GM23338 (cell line): ENCODE measurements at regions not wholly inside any gene's neighbourhood (a gene's known extent, or its start where the extent isn't known, plus 50 kb on each side); places are given as distances from the start of the nearest gene placed in this dataset.

Experiments used
- ATAC-seq: fragments of 200-7000 bp; cut with Tn5 transposase; 3 replicates; pipeline ENCODE4 v1.9.1; 2020
- DNase-seq: peaks from one replicate; pipeline ENCODE4 v3.0.0-alpha.2; 2015; ENCODE audit warnings: low spot score
- H2AFZ ChIP-seq: fragments of 200-600 bp; sonication (generic); 2 replicates; pipeline ENCODE4 v1.8.0; 2016; ENCODE audit warnings: antibody characterized with exemption, mild to moderate bottlenecking, moderate library complexity
- H3F3A ChIP-seq: fragments of 200-600 bp; sonication (generic); replicated peaks from 2 replicates; pipeline ENCODE4 v1.8.0; 2017; ENCODE audit warnings: antibody characterized with exemption, mixed run types, low read depth
- H3K27ac ChIP-seq: fragments of 200-600 bp; sonication (generic); 2 replicates; pipeline ENCODE4 v1.6.1; 2016; ENCODE audit warnings: low read depth
- H3K27me3 ChIP-seq: fragments of 200-600 bp; sonication (generic); 2 replicates; pipeline ENCODE4 v1.8.0; 2016; ENCODE audit warnings: mild to moderate bottlenecking, mixed run types, moderate library complexity; ENCODE audit not compliant: insufficient read depth
- H3K36me3 ChIP-seq: fragments of 200-600 bp; sonication (generic); 2 replicates; pipeline ENCODE4 v1.8.0; 2016; ENCODE audit warnings: mild to moderate bottlenecking; ENCODE audit not compliant: insufficient read depth
- H3K4me1 ChIP-seq: fragments of 200-600 bp; sonication (generic); 2 replicates; pipeline ENCODE4 v1.8.0; 2016; ENCODE audit warnings: mild to moderate bottlenecking, moderate library complexity; ENCODE audit not compliant: insufficient read depth
- H3K4me2 ChIP-seq: fragments of 200-600 bp; sonication (generic); 2 replicates; pipeline ENCODE4 v1.7.1; 2017; ENCODE audit warnings: mixed run types
- H3K4me3 ChIP-seq: fragments of 200-600 bp; sonication (generic); 2 replicates; pipeline ENCODE4 v1.6.1; 2016; ENCODE audit warnings: mixed run types
- H3K79me2 ChIP-seq: fragments of 200-600 bp; sonication (generic); replicated peaks from 2 replicates; pipeline ENCODE4 v1.8.0; 2017; ENCODE audit warnings: mild to moderate bottlenecking; ENCODE audit not compliant: insufficient read depth
- H3K9me2 ChIP-seq: fragments of 200-600 bp; sonication (generic); 2 replicates; pipeline ENCODE4 v1.8.0; 2017; ENCODE audit not compliant: insufficient read depth
- H4K20me1 ChIP-seq: fragments of 200-600 bp; sonication (generic); replicated peaks from 2 replicates; pipeline ENCODE4 v1.8.0; 2017; ENCODE audit warnings: mild to moderate bottlenecking; ENCODE audit not compliant: insufficient read depth
- H3K27ac Mint-ChIP-seq: 2 replicates; pipeline ENCODE4 v1.8.0; 2020; ENCODE audit warnings: inconsistent platforms, mild to moderate bottlenecking, moderate library complexity, mixed read lengths
- H3K27me3 Mint-ChIP-seq: 3 replicates; pipeline ENCODE4 v1.8.0; 2022; ENCODE audit warnings: low read depth, mild to moderate bottlenecking, moderate library complexity, mixed read lengths, inconsistent platforms; ENCODE audit not compliant: insufficient read depth, poor library complexity
- H3K36me3 Mint-ChIP-seq: 3 replicates; pipeline ENCODE4 v1.8.0; 2021; ENCODE audit warnings: low read depth, mild to moderate bottlenecking, inconsistent platforms, moderate library complexity, mixed read lengths
- H3K4me1 Mint-ChIP-seq: 3 replicates; pipeline ENCODE4 v1.8.0; 2020; ENCODE audit warnings: mild to moderate bottlenecking, inconsistent platforms, mixed read lengths
- H3K4me3 Mint-ChIP-seq: 3 replicates; pipeline ENCODE4 v1.8.0; 2021; ENCODE audit warnings: moderate library complexity, mild to moderate bottlenecking, inconsistent platforms, mixed read lengths
- H3K9me3 Mint-ChIP-seq: 3 replicates; pipeline ENCODE4 v1.8.0; 2020; ENCODE audit warnings: moderate library complexity, mild to moderate bottlenecking, inconsistent platforms, mixed read lengths
- CREB1 ChIP-seq: fragments of 250-450 bp; sonication (Bioruptor Pico); IDR thresholded peaks from 2 replicates; pipeline ENCODE4 v1.5.0; 2020; ENCODE audit warnings: low read depth, mild to moderate bottlenecking, moderate library complexity
- EZH2 ChIP-seq: fragments of 200-600 bp; sonication (generic); IDR thresholded peaks from one replicate; pipeline ENCODE4 v1.8.0; 2017; ENCODE audit warnings: antibody characterized with exemption, mild to moderate bottlenecking, low read depth; ENCODE audit not compliant: unreplicated experiment
- EZH2phosphoT487 ChIP-seq: fragments of 200-600 bp; sonication (generic); IDR thresholded peaks from one replicate; pipeline ENCODE4 v1.8.1; 2018; ENCODE audit warnings: antibody characterized with exemption; ENCODE audit not compliant: unreplicated experiment
- JUNB ChIP-seq: IDR thresholded peaks from one replicate; pipeline ENCODE4 v1.6.1; 2016; ENCODE audit warnings: antibody characterized with exemption; ENCODE audit not compliant: unreplicated experiment
- NANOG ChIP-seq: IDR thresholded peaks from 2 replicates; pipeline ENCODE4 v1.6.1; 2016; ENCODE audit warnings: antibody characterized with exemption, borderline replicate concordance
- POLR2AphosphoS5 ChIP-seq: IDR thresholded peaks from 2 replicates; pipeline ENCODE4 v1.6.1; 2016; ENCODE audit warnings: antibody characterized with exemption, low read depth
- STAT1 ChIP-seq: IDR thresholded peaks from one replicate; pipeline ENCODE4 v1.6.1; 2016; ENCODE audit warnings: antibody characterized with exemption; ENCODE audit not compliant: unreplicated experiment
- TF ChIP-seq, protein P1 (sequence below): IDR thresholded peaks from one replicate; pipeline ENCODE4 v1.6.1; 2018; ENCODE audit warnings: antibody characterized with exemption; ENCODE audit not compliant: unreplicated experiment
- TF ChIP-seq, protein P2 (sequence below), 2 experiments: fragments of 200-600 bp in 1 of 2; sonication (generic) in 1 of 2; conservative IDR thresholded peaks; 2 replicates each; pipeline versions ENCODE4 v1.5.1 to v1.6.1; 2016 to 2017; ENCODE audit warnings: antibody characterized with exemption in 2 of 2, low read depth in 2 of 2, mild to moderate bottlenecking in 2 of 2, moderate library complexity in 1 of 2
- TF ChIP-seq, protein P3 (sequence below): IDR thresholded peaks from 2 replicates; pipeline ENCODE4 v1.6.1; 2016; ENCODE audit warnings: antibody characterized with exemption
- TF ChIP-seq, protein P4 (sequence below): fragments of 250-450 bp; sonication (Bioruptor Pico); IDR thresholded peaks from 2 replicates; pipeline ENCODE4 v1.5.0; 2020; ENCODE audit warnings: mild to moderate bottlenecking, moderate library complexity

DNA sequence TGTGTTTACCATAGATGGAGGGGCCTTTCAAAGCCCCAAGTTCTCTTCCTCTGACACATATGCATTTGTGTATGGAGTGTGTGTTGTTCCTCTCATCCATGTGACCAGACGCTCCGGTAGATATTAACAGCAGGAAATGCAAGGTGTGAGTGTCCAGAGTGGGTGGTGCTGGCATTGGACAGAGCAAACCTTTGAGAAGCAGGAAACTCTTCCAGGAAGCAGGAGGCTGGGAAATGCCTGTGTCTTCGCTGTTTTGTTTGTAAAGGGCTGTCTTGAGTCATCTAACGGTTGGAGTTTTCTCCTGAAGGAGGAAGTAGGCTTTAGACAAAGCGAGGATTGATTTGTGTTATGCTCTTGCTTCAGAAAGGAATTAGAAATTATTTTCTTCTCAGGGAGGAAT is 370.9 kb downstream of the PLK2 start (continued):
- TF ChIP-seq, protein P1, sequence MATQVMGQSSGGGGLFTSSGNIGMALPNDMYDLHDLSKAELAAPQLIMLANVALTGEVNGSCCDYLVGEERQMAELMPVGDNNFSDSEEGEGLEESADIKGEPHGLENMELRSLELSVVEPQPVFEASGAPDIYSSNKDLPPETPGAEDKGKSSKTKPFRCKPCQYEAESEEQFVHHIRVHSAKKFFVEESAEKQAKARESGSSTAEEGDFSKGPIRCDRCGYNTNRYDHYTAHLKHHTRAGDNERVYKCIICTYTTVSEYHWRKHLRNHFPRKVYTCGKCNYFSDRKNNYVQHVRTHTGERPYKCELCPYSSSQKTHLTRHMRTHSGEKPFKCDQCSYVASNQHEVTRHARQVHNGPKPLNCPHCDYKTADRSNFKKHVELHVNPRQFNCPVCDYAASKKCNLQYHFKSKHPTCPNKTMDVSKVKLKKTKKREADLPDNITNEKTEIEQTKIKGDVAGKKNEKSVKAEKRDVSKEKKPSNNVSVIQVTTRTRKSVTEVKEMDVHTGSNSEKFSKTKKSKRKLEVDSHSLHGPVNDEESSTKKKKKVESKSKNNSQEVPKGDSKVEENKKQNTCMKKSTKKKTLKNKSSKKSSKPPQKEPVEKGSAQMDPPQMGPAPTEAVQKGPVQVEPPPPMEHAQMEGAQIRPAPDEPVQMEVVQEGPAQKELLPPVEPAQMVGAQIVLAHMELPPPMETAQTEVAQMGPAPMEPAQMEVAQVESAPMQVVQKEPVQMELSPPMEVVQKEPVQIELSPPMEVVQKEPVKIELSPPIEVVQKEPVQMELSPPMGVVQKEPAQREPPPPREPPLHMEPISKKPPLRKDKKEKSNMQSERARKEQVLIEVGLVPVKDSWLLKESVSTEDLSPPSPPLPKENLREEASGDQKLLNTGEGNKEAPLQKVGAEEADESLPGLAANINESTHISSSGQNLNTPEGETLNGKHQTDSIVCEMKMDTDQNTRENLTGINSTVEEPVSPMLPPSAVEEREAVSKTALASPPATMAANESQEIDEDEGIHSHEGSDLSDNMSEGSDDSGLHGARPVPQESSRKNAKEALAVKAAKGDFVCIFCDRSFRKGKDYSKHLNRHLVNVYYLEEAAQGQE, result no peak
- TF ChIP-seq NANOG, result no peak

DNA sequence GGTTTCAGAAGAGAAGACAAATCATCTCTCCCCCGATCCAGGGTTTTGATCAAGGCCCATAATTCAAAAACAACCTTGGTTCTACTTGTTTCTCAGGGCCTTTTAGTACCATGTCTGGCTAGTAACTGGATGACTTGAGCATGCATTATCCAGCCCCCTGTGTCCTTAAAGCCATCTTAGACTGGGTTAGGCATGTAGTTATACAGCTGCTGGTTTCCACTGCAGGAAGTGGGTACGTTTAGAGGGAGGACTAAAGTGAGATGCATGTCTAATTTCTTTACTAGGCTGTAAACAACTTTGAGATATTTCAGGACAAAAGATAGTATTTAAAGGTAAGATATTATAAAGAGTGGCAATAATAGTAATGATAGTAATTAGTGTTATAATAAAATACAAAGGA is 372.0 kb downstream of the PLK2 start:
- Histone ChIP-seq H2AFZ (no peak overlapping the region), H3K27me3 (no peaks in the 10 kb centered on the region), H3K4me1 (no peaks in the 10 kb centered on the region), H3K4me2 (no peak overlapping the region), H3K79me2 (no peaks in the 10 kb centered on the region), H3K4me3 (no peak overlapping the region), H3K9me2 (peaks cover 7% of the 10 kb centered on the region; the same call in 1 of the 2 replicates), H3F3A (no peaks in the 10 kb centered on the region), H3K27ac (no peak overlapping the region), H3K36me3 (no peaks in the 10 kb centered on the region), H4K20me1 (no peaks in the 10 kb centered on the region)
- ATAC-seq (no peak), DNase-seq (no peak)
- H3K27ac Mint-ChIP-seq, result no peak overlapping the region
- no peaks in the 10 kb centered on the region for H3K9me3 Mint-ChIP-seq
- H3K4me1 Mint-ChIP-seq, result peaks cover 4% of the 10 kb centered on the region; the same call in 1 of the 3 replicates
- H3K36me3 Mint-ChIP-seq, result no peaks in the 10 kb centered on the region
- H3K27me3 Mint-ChIP-seq, result no peaks in the 10 kb centered on the region
- no peak overlapping the region for H3K4me3 Mint-ChIP-seq
- no peak for TF ChIP-seq EZH2phosphoT487
- TF ChIP-seq EZH2, result no peak
- TF ChIP-seq, protein P2, sequence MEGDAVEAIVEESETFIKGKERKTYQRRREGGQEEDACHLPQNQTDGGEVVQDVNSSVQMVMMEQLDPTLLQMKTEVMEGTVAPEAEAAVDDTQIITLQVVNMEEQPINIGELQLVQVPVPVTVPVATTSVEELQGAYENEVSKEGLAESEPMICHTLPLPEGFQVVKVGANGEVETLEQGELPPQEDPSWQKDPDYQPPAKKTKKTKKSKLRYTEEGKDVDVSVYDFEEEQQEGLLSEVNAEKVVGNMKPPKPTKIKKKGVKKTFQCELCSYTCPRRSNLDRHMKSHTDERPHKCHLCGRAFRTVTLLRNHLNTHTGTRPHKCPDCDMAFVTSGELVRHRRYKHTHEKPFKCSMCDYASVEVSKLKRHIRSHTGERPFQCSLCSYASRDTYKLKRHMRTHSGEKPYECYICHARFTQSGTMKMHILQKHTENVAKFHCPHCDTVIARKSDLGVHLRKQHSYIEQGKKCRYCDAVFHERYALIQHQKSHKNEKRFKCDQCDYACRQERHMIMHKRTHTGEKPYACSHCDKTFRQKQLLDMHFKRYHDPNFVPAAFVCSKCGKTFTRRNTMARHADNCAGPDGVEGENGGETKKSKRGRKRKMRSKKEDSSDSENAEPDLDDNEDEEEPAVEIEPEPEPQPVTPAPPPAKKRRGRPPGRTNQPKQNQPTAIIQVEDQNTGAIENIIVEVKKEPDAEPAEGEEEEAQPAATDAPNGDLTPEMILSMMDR (conservative IDR thresholded peaks at IDR 0.05; ENCODE audit: low read depth in 2 of 2), result no peak
- TF ChIP-seq, protein P3, sequence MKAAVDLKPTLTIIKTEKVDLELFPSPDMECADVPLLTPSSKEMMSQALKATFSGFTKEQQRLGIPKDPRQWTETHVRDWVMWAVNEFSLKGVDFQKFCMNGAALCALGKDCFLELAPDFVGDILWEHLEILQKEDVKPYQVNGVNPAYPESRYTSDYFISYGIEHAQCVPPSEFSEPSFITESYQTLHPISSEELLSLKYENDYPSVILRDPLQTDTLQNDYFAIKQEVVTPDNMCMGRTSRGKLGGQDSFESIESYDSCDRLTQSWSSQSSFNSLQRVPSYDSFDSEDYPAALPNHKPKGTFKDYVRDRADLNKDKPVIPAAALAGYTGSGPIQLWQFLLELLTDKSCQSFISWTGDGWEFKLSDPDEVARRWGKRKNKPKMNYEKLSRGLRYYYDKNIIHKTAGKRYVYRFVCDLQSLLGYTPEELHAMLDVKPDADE, result no peak
- no peak for TF ChIP-seq CREB1 (CRISPR knock-in tag)
- TF ChIP-seq JUNB, result no peak
- no peak for TF ChIP-seq NANOG
- TF ChIP-seq STAT1, result no peak
- TF ChIP-seq, protein P4, sequence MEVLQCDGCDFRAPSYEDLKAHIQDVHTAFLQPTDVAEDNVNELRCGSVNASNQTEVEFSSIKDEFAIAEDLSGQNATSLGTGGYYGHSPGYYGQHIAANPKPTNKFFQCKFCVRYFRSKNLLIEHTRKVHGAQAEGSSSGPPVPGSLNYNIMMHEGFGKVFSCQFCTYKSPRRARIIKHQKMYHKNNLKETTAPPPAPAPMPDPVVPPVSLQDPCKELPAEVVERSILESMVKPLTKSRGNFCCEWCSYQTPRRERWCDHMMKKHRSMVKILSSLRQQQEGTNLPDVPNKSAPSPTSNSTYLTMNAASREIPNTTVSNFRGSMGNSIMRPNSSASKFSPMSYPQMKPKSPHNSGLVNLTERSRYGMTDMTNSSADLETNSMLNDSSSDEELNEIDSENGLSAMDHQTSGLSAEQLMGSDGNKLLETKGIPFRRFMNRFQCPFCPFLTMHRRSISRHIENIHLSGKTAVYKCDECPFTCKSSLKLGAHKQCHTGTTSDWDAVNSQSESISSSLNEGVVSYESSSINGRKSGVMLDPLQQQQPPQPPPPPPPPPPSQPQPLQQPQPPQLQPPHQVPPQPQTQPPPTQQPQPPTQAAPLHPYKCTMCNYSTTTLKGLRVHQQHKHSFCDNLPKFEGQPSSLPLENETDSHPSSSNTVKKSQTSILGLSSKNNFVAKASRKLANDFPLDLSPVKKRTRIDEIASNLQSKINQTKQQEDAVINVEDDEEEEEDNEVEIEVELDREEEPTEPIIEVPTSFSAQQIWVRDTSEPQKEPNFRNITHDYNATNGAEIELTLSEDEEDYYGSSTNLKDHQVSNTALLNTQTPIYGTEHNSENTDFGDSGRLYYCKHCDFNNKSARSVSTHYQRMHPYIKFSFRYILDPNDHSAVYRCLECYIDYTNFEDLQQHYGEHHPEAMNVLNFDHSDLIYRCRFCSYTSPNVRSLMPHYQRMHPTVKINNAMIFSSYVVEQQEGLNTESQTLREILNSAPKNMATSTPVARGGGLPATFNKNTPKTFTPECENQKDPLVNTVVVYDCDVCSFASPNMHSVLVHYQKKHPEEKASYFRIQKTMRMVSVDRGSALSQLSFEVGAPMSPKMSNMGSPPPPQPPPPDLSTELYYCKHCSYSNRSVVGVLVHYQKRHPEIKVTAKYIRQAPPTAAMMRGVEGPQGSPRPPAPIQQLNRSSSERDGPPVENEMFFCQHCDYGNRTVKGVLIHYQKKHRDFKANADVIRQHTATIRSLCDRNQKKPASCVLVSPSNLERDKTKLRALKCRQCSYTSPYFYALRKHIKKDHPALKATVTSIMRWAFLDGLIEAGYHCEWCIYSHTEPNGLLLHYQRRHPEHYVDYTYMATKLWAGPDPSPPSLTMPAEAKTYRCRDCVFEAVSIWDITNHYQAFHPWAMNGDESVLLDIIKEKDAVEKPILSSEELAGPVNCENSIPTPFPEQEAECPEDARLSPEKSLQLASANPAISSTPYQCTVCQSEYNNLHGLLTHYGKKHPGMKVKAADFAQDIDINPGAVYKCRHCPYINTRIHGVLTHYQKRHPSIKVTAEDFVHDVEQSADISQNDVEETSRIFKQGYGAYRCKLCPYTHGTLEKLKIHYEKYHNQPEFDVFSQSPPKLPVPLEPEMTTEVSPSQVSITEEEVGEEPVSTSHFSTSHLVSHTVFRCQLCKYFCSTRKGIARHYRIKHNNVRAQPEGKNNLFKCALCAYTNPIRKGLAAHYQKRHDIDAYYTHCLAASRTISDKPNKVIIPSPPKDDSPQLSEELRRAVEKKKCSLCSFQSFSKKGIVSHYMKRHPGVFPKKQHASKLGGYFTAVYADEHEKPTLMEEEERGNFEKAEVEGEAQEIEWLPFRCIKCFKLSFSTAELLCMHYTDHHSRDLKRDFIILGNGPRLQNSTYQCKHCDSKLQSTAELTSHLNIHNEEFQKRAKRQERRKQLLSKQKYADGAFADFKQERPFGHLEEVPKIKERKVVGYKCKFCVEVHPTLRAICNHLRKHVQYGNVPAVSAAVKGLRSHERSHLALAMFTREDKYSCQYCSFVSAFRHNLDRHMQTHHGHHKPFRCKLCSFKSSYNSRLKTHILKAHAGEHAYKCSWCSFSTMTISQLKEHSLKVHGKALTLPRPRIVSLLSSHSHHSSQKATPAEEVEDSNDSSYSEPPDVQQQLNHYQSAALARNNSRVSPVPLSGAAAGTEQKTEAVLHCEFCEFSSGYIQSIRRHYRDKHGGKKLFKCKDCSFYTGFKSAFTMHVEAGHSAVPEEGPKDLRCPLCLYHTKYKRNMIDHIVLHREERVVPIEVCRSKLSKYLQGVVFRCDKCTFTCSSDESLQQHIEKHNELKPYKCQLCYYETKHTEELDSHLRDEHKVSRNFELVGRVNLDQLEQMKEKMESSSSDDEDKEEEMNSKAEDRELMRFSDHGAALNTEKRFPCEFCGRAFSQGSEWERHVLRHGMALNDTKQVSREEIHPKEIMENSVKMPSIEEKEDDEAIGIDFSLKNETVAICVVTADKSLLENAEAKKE (CRISPR knock-in tag), result no peak
- no peak for TF ChIP-seq POLR2AphosphoS5
